ENCODE measurements at regions not wholly inside any gene's neighbourhood (a gene's known extent, or its start where the extent isn't known, plus 50 kb on each side); places are given as distances from the start of the nearest gene placed in this dataset.

DNA sequence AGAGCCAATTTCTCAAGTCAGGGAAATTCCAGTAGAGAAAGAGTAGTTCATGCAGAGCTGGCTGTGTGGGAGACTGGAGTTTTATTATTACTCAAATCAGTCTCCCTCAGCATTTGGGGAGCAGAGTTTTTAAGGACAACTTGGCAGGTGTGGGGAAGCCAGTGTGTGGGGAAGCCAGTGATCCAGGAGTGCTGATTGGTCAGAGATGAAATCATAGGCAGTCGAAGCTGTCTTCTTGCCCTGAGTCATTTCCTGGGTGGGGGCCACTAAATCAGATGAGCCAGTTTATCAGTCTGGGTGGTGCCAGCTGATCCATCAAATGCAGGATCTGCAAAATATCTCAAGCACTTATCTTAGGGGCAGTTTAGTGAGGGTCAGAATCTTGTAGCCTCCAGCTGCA lies 194.6 kb upstream of the NRG3 start:
- no peak overlapping the region for H3K4me3 ChIP-seq
- WGBS, 2 donors, result 61 to 80% methylated on average over 1 of the region's 1 CpG
- no peaks in the 10 kb centered on the region for H3K9me3 ChIP-seq

DNA sequence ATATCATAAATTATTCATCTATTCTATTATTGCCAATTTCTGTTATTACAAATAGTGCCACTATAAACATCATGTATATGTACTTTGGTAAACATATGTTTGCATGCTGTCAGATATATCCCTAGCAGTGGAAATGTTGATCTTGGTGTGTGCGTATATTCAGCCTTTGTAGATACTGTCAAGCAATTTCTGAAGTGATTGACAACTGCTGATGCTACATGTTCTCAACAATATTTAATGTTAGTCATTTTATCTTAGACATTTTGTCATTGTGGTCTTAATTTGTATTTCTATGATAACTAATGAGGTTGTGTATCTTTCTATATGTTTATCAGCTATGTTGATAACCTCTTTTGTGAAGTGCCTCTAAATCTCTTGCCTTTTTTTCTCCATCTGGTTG lies 186.5 kb upstream of the NRG3 start:
- ATAC-seq (ENCODE audit: low FRiP score in 2 of 2), result no peak

More for the DNA sequence above, 194.6 kb upstream of the NRG3 start:
- Histone ChIP-seq H3K27ac (no peak overlapping the region), H3K4me1 (no peaks in the 10 kb centered on the region), H3K36me3 (no peaks in the 10 kb centered on the region), H3K27me3 (no peaks in the 10 kb centered on the region)
- ATAC-seq (ENCODE audit: low FRiP score in 2 of 2), result no peak
- DNase-seq, result no peak
- TF ChIP-seq POLR2AphosphoS5 (IDR thresholded peaks at IDR 0.05) (no peak), POLR2A (IDR thresholded peaks at IDR 0.05) (no peak), EP300 (IDR thresholded peaks at IDR 0.05) (no peak)
- TF ChIP-seq, protein P1, sequence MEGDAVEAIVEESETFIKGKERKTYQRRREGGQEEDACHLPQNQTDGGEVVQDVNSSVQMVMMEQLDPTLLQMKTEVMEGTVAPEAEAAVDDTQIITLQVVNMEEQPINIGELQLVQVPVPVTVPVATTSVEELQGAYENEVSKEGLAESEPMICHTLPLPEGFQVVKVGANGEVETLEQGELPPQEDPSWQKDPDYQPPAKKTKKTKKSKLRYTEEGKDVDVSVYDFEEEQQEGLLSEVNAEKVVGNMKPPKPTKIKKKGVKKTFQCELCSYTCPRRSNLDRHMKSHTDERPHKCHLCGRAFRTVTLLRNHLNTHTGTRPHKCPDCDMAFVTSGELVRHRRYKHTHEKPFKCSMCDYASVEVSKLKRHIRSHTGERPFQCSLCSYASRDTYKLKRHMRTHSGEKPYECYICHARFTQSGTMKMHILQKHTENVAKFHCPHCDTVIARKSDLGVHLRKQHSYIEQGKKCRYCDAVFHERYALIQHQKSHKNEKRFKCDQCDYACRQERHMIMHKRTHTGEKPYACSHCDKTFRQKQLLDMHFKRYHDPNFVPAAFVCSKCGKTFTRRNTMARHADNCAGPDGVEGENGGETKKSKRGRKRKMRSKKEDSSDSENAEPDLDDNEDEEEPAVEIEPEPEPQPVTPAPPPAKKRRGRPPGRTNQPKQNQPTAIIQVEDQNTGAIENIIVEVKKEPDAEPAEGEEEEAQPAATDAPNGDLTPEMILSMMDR (IDR thresholded peaks at IDR 0.05), result no peak

DNA sequence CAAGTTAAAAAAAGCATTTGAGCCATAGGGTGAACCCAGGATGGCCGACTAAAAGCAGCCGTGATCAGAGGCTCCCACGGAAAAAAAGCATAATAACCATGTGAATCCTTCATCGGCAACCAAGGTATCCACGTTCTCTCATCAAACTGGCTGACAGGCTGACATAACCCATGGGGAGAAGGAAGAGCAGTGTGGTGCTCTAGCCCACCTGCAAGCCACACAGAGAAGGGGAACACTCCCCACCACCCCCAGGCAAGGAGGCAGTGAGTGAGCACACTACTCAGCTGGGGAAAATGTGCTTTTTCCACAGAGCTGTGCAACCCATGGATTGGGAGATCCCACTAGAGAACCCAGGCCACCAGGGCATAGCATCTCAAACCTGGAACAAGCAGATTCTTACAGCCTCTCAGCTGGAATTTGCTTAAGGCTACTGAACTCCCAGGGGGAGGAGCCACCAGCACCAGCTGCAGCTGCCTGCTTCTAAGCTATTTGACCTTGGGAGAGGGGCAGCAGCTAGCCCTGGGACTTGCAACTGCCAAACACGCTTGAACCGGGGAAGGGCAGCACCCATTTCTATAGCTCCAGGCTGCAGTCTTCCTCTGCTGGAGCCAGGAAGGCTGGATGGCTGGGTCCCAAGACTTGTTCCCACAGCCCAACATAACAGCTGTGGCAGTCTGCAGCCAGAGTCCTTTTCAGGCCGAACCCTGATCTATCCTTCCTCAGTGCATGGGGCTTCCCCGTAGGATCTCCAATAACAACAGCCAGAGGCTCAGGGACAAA lies 178.2 kb upstream of the NRG3 start:
- Histone ChIP-seq H3K9me3 (no peaks in the 10 kb centered on the region), H3K4me1 (no peaks in the 10 kb centered on the region), H3K4me3 (no peak overlapping the region), H3K36me3 (no peaks in the 10 kb centered on the region), H3K27ac (no peak overlapping the region), H3K27me3 (no peaks in the 10 kb centered on the region)
- WGBS, 2 donors, result 71% methylated on average over 5 to 9 of the region's 9 CpGs
- TF ChIP-seq, protein P1 (IDR thresholded peaks at IDR 0.05), result no peak
- TF ChIP-seq POLR2A (IDR thresholded peaks at IDR 0.05) (no peak), EP300 (IDR thresholded peaks at IDR 0.05) (no peak), POLR2AphosphoS5 (IDR thresholded peaks at IDR 0.05) (no peak)
- DNase-seq (no peak), ATAC-seq (ENCODE audit: low FRiP score in 2 of 2) (no peak)

More for the DNA sequence above, 186.5 kb upstream of the NRG3 start:
- no peak for DNase-seq
- no peaks in the 10 kb centered on the region for H3K9me3 ChIP-seq
- WGBS, 2 donors, result 95 to 100% methylated on average over 1 of the region's 1 CpG
- H3K27me3 ChIP-seq, result no peaks in the 10 kb centered on the region
- no peak for TF ChIP-seq EP300 (IDR thresholded peaks at IDR 0.05)
- no peak for TF ChIP-seq POLR2AphosphoS5 (IDR thresholded peaks at IDR 0.05)
- TF ChIP-seq, protein P1 (IDR thresholded peaks at IDR 0.05), result no peak
- no peak overlapping the region for H3K4me3 ChIP-seq
- no peaks in the 10 kb centered on the region for H3K36me3 ChIP-seq
- no peak overlapping the region for H3K27ac ChIP-seq
- H3K4me1 ChIP-seq, result no peaks in the 10 kb centered on the region

GRCh38 chr10:81704596-81704995 lies 170.4 kb upstream of the NRG3 start:
- no peaks in the 10 kb centered on the region for H3K36me3 ChIP-seq
- ATAC-seq (ENCODE audit: low FRiP score in 2 of 2) (peak in 1 of 2 donors; percentile 59), DNase-seq (no peak)
- H3K4me1 ChIP-seq, result no peaks in the 10 kb centered on the region
- 13 to 86% methylated on average over 1 of the region's 1 CpG for WGBS, 2 donors
- no peaks in the 10 kb centered on the region for H3K27me3 ChIP-seq
- H3K9me3 ChIP-seq, result no peaks in the 10 kb centered on the region
- TF ChIP-seq POLR2A (IDR thresholded peaks at IDR 0.05) (no peak), EP300 (IDR thresholded peaks at IDR 0.05) (no peak), POLR2AphosphoS5 (IDR thresholded peaks at IDR 0.05) (no peak)
- TF ChIP-seq, protein P1 (IDR thresholded peaks at IDR 0.05), result no peak
- H3K27ac ChIP-seq, result no peak overlapping the region
- H3K4me3 ChIP-seq, result no peak overlapping the region

- Histone ChIP-seq H3K36me3 (no peaks in the 10 kb centered on the region), H3K4me3 (no peak overlapping the region), H3K4me1 (no peaks in the 10 kb centered on the region), H3K27me3 (no peaks in the 10 kb centered on the region), H3K27ac (no peak overlapping the region), H3K9me3 (no peaks in the 10 kb centered on the region)
- TF ChIP-seq POLR2AphosphoS5 (IDR thresholded peaks at IDR 0.05) (no peak), POLR2A (IDR thresholded peaks at IDR 0.05) (no peak), EP300 (IDR thresholded peaks at IDR 0.05) (no peak)
- TF ChIP-seq, protein P1 (IDR thresholded peaks at IDR 0.05), result no peak
- WGBS, 2 donors, result 26 to 33% methylated on average over 5 of the region's 5 CpGs
- no peak for DNase-seq
- ATAC-seq (ENCODE audit: low FRiP score in 2 of 2), result no peak
Observed at GRCh38 chr10:81708416-81708815, 166.6 kb upstream of the NRG3 start.
